ENCODE measurements at regions not wholly inside any gene's neighbourhood (a gene's known extent, or its start where the extent isn't known, plus 50 kb on each side); places are given as distances from the start of the nearest gene placed in this dataset.

- no peak for DNase-seq
Measured at GRCh38 chr7:121447243-121447910, 51.3 kb upstream of the FAM3C start.

GRCh38 chr7:121446526-121446925 lies 50.4 kb upstream of the FAM3C start:
- DNase-seq = no peak

All from MV-4-11 (cell line).